Esophagus (tissue), 2 donors: ENCODE measurements at regions not wholly inside any gene's neighbourhood (a gene's known extent, or its start where the extent isn't known, plus 50 kb on each side); places are given as distances from the start of the nearest gene placed in this dataset.

Experiments
- H3K27ac ChIP-seq, 2 donors: one replicate each; pipeline ENCODE4 v1.5.1; 2013; ENCODE audit warnings: low read depth in 2 of 2, mild to moderate bottlenecking in 2 of 2, inconsistent platforms in 1 of 2, low read length in 1 of 2, moderate library complexity in 1 of 2
- H3K27me3 ChIP-seq, 2 donors: one replicate each; pipeline ENCODE4 v1.6.1; 2013; ENCODE audit warnings: low read length in 2 of 2, control low read depth in 1 of 2, mild to moderate bottlenecking in 1 of 2; ENCODE audit not compliant: insufficient read depth in 2 of 2, control insufficient read depth in 1 of 2
- H3K36me3 ChIP-seq, 2 donors: one replicate each; pipeline ENCODE4 v1.6.1; 2013; ENCODE audit warnings: low read length in 1 of 2; ENCODE audit not compliant: control insufficient read depth in 2 of 2, insufficient read depth in 2 of 2
- H3K4me1 ChIP-seq, 2 donors: one replicate each; pipeline ENCODE4 v1.6.1; 2013; ENCODE audit warnings: low read length in 1 of 2; ENCODE audit not compliant: control insufficient read depth in 2 of 2, insufficient read depth in 2 of 2
- H3K4me3 ChIP-seq, 2 donors: one replicate each; pipeline ENCODE4 v1.5.1; 2013; ENCODE audit warnings: low read length in 2 of 2, mild to moderate bottlenecking in 2 of 2, low read depth in 1 of 2, moderate library complexity in 1 of 2
- H3K9me3 ChIP-seq, 2 donors: one replicate each; pipeline ENCODE4 v1.6.1; 2013; ENCODE audit warnings: mild to moderate bottlenecking in 2 of 2, low read depth in 1 of 2, low read length in 1 of 2, moderate library complexity in 1 of 2; ENCODE audit not compliant: control insufficient read depth in 2 of 2, insufficient read depth in 1 of 2
- WGBS, 2 donors: extraction: QIAGEN DNeasy Blood & Tissue Kit; methylation state at CpG; one replicate each; pipeline ENCODE4 v1.1.7; 2013; 5-methylcytosine and 5-hydroxymethylcytosine counted together
- donor health status: healthy with polysubstance abuse.
- donor health status: Bipolar disorder and iron deficiency.

DNA sequence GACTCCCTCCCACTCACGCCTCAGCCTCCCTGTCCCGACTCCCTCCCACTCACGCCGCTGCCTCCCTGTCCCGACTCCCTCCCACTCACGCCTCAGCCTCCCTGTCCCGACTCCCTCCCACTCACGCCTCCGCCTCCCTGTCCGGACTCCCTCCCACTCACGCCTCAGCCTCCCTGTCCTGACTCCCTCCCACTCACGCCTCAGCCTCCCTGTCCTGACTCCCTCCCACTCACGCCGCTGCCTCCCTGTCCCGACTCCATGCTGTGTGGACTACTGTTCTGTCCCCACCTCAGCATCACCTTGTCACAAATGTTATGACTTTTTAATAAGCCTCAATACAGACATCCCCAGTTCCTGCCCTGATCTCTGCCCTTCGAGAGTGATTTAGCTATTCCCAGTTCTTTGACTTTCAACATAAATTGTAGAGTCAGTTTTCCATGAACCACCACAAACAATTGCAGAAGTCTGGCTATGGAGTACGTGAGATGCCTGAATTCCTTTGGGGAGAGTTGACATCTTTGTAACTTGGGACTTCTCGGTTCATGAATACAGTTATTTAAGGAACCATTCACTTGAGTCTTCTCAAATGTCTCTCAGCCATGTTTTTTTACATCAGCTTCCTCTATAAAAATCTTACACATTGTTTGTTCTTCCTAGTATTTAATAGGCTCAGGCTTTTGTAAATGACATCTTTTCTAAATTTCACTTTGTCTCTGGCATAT lies 71.9 kb downstream of the FOXL3 start:
- WGBS, 2 donors, result 74 to 79% methylated on average over 10 to 15 of the region's 18 CpGs
- no peak overlapping the region for H3K27ac ChIP-seq
- H3K9me3 ChIP-seq, result peaks cover 3% of the 10 kb centered on the region in 2 donors
- peaks cover 3 to 21% of the 10 kb centered on the region in 2 donors for H3K4me1 ChIP-seq
- H3K36me3 ChIP-seq, result no peaks in the 10 kb centered on the region
- no peaks in the 10 kb centered on the region for H3K27me3 ChIP-seq
- no peak overlapping the region for H3K4me3 ChIP-seq

DNA sequence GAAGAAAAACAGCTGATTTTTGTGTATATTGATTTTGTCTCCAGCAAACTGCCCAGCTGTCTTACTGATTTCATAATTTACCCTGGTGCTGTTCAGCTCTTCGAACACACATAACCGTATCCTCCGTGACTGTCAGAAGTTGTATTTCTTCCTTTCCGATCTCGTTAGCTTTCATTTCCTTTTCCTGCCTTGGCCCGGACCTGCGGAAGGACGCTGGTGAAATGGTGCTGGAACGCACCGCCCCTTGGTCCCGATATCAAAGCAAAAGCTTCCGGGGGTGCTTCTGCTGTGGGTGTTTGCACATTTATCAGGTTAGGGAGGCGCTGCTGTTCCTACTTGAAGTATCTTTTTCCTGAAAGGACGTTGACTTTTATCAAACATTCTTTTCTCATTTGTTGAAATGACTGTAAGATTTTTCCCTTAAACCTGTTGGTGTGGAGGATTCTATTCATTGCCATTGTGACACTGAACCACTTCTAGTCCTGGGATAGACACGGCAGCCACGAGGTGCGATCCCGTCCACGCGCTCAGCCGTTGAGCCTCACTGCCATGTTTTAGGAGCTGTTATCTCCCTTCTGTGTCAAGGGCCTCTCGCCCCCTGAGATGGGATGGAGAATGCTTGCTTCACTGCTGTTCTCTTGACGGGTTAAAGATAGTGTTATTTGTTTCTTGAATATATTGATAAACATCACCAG lies 72.6 kb downstream of the FOXL3 start:
- no peak overlapping the region for H3K27ac ChIP-seq
- H3K4me3 ChIP-seq, result no peak overlapping the region
- 32 to 36% methylated on average over 23 of the region's 23 CpGs for WGBS, 2 donors

DNA sequence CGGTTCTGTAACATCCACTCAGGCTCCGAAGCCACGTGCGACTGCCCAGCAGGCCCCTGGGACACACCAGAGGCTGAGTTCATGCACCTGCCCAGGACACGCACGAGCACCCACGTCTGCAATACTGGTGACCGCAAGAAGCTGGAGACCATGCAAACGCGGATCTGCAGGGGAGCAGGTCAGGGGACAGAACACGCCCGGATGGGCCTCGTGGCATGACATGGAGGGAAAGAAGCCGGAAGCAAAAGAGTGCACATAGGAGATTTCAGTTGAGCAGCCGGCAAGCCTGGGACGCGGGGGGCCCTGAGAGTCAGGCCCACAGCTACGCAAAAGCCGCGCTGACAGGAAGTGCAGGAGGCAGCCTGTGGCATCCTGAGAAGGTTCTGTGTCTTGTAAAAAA lies 73.7 kb downstream of the FOXL3 start:
- Histone ChIP-seq H3K36me3 (no peaks in the 10 kb centered on the region), H3K27me3 (no peaks in the 10 kb centered on the region), H3K9me3 (no peaks in the 10 kb centered on the region), H3K4me3 (no peak overlapping the region), H3K4me1 (peaks cover 0 to 11% of the 10 kb centered on the region in 2 donors), H3K27ac (no peak overlapping the region)
- 84 to 89% methylated on average over 20 of the region's 20 CpGs for WGBS, 2 donors

More for the DNA sequence above, 72.6 kb downstream of the FOXL3 start:
- Histone ChIP-seq H3K27me3 (no peaks in the 10 kb centered on the region), H3K4me1 (peaks cover 0 to 15% of the 10 kb centered on the region in 2 donors), H3K36me3 (no peaks in the 10 kb centered on the region), H3K9me3 (peaks cover 3% of the 10 kb centered on the region in 2 donors)

DNA sequence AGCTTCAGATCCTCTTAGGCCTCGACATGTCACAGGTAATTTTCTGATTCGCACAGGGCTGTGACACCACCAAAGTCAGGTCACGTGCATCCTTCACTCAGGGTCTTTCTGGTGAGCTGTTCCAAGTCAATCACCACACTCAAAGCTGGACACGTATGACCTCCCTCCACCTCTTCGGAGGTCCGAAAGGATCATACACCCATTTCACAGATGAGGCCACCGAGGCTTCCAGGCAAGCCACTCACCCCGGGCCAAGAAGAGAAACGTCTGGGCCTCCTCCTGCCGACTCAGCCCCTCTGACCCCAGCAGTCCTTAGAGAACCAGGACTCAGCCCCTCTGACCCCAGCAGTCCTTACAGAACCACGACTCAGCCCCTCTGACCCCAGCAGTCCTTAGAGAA lies 74.6 kb downstream of the FOXL3 start:
- Histone ChIP-seq H3K9me3 (no peaks in the 10 kb centered on the region), H3K4me1 (peaks cover 0 to 13% of the 10 kb centered on the region in 2 donors), H3K36me3 (no peaks in the 10 kb centered on the region), H3K27me3 (no peaks in the 10 kb centered on the region), H3K27ac (no peak overlapping the region), H3K4me3 (no peak overlapping the region)
- 92 to 93% methylated on average over 11 of the region's 11 CpGs for WGBS, 2 donors

DNA sequence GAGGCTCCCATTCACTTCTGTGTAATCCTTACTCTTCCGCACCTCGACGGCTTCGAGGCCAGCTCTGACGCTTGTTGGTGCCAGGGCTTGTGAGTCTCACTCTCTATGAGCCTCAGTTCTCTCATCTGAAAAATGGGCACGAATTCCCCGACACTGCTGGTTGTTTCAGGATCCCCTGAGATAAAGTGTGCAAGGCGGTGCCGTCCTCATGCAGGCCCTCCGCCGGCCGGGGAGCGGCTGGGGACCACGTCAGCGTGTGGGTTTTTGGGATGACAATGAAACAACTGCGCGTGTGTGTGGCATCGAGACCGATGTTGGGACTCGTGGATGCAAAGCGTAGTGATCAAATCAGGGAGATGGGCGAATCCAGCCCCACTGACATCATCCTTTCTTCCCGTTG lies 75.6 kb downstream of the FOXL3 start:
- Histone ChIP-seq H3K27ac (no peak overlapping the region), H3K4me1 (peaks cover 0 to 8% of the 10 kb centered on the region in 2 donors), H3K9me3 (no peaks in the 10 kb centered on the region), H3K36me3 (no peaks in the 10 kb centered on the region), H3K27me3 (no peaks in the 10 kb centered on the region), H3K4me3 (no peak overlapping the region)
- 92 to 95% methylated on average over 23 of the region's 23 CpGs for WGBS, 2 donors

DNA sequence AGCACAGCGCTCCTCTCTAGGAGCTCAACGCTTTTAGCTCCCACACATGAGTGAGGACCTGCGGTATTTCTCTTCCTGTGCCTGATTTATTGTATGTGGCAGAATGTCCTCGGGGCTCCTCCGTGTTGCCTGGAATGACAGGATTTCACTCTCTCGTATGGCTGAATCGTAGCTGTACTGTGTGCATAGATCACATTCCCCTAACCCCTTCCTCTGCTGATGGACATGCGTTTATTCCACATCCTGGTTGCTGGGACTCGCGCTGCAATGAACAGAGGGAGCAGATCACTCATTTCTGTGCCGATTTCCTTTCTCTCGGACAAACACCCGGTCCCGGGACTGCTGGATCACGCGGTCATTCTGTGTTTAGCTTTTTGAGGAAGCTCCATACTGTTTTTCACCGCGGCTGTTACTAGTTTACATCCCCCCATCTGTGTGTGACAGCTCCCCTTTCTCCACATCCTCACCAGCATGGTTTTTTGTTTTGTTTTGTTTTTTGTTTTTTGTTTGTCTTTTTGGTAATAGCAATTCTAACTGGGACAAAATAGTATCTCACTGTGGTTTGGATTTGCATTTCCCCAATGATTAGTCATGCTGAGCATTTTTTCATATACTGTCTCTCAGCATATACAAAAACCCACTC lies 76.3 kb downstream of the FOXL3 start:
- Histone ChIP-seq H3K9me3 (no peaks in the 10 kb centered on the region), H3K27ac (no peak overlapping the region), H3K36me3 (no peaks in the 10 kb centered on the region), H3K4me3 (no peak overlapping the region), H3K4me1 (peaks cover 0 to 7% of the 10 kb centered on the region in 2 donors), H3K27me3 (no peaks in the 10 kb centered on the region)
- 38% methylated on average over 18 of the region's 18 CpGs for WGBS, 2 donors

DNA sequence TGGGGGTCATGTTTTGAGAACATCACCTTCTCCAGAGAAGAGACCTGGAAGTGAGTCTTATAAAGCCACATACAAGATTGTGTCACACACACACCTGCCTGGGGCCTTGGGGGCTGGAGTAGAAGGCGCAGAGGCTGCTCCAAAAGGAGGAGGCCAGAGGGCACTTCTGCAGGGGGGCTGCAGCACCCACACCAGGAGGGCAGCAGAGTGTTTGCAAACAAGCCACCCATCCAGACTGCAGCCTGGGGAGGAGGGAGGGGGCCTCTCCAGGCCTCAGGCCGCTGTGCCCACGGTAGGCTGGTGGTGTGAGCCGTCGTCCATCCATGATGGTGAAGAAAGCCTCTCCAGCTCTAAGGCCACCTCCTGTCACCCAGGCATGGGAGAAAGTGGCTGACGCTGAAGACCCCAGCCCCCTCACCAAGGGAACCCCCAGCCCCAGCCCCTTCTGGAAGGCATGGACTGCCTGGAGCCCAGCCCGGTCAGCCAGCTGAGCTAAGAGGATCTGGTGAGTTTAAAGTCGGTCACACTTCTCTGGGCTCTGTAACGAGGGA lies 77.5 kb downstream of the FOXL3 start:
- Histone ChIP-seq H3K4me1 (peaks cover 0 to 5% of the 10 kb centered on the region in 2 donors), H3K36me3 (no peaks in the 10 kb centered on the region), H3K27ac (no peak overlapping the region), H3K4me3 (no peak overlapping the region), H3K9me3 (no peaks in the 10 kb centered on the region), H3K27me3 (no peaks in the 10 kb centered on the region)
- WGBS, 2 donors, result 93 to 94% methylated on average over 9 of the region's 9 CpGs

DNA sequence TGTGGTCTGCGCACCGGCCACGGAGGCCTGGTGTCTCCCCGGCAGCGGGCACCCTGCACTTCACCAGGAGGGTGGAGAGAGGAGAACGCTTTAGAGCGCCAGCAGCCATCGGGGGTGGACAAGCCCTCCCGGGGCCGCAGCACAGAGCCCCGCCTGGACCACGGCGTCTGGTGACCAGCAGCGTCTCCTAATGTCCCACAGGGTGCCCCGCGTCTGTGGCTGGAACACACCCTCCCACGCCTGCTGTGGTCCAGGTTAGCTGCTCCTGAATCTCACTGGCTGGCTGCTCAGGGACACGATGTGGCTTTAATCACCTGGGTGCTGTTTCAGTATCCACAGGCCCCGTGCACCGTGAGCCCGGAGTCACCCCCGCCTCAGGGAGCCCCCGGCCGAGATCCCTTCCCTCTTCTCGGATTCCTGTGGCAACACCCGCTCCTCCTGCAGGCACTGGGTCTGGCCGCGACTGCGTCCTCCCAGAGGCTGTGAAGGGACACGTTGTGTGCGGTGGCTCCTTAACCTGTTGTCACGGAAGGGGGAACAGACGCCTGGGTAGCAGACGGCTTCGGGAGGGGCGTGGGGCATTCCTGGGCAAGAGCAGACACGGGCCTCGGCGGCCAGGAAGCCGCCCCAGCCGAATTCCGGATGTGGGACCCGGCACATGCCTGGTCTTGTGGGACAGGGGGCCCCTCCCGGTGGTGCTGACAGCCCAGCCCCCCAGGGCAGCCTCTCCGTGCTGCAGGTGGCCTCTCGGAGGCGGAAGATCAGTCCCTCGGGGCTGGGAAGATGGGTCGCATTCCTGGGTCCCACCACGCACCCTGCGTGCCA lies 78.9 kb downstream of the FOXL3 start:
- Histone ChIP-seq H3K9me3 (no peaks in the 10 kb centered on the region), H3K27ac (no peak overlapping the region), H3K27me3 (no peaks in the 10 kb centered on the region), H3K36me3 (no peaks in the 10 kb centered on the region), H3K4me3 (no peak overlapping the region), H3K4me1 (peaks cover 0 to 3% of the 10 kb centered on the region in 2 donors)
- 58% methylated on average over 51 of the region's 51 CpGs for WGBS, 2 donors
